ENCODE measurements at regions not wholly inside any gene's neighbourhood (a gene's known extent, or its start where the extent isn't known, plus 50 kb on each side); places are given as distances from the start of the nearest gene placed in this dataset.

DNA sequence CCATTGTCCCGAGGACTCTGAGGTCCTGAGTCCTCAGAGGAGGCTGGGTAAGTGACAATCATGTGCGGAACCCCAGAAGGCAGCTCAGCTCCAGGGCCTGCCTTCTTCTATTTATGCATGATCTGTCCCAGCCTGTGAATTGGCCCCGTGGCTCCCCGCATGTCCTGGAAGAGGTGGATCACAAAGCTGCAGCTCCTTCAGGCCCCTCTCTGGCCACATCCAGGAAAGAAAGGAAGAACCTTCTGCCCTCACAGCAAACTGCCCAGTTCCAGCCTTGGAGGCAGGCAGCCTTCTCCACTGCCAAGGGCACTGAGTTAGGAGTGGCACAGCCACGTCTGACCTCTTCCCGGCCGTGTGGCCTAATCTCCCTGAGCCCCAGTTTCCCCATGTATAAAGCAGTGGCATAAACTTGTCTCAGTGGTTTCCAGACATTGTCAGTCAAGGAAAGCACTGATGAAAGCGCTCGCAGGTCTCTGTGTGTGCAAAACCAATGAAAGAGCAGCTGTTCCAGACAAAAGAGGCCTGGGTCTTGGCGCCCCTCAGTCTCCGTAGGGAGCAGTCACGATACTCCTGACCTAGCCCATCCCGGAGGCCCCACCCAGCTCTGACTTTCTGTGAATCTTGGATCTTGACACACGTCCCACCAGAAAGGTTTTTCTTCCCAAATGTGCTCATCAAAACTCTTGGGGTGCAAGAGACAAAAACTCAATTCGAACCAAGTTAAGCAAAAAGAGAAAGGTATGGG, 497.3 kb downstream of the SHQ1 start:
- no peak for TF ChIP-seq EZH2phosphoT487 (conservative IDR thresholded peaks at IDR 0.05; ENCODE audit: low read length)
- TF ChIP-seq, protein P1, sequence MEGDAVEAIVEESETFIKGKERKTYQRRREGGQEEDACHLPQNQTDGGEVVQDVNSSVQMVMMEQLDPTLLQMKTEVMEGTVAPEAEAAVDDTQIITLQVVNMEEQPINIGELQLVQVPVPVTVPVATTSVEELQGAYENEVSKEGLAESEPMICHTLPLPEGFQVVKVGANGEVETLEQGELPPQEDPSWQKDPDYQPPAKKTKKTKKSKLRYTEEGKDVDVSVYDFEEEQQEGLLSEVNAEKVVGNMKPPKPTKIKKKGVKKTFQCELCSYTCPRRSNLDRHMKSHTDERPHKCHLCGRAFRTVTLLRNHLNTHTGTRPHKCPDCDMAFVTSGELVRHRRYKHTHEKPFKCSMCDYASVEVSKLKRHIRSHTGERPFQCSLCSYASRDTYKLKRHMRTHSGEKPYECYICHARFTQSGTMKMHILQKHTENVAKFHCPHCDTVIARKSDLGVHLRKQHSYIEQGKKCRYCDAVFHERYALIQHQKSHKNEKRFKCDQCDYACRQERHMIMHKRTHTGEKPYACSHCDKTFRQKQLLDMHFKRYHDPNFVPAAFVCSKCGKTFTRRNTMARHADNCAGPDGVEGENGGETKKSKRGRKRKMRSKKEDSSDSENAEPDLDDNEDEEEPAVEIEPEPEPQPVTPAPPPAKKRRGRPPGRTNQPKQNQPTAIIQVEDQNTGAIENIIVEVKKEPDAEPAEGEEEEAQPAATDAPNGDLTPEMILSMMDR (IDR thresholded peaks at IDR 0.05; ENCODE audit: insufficient read depth, low read length, poor library complexity, severe bottlenecking): no peak
- H3K36me3 ChIP-seq (ENCODE audit: low read length): no peaks in the 10 kb centered on the region
- no peak overlapping the region for H3K4me2 ChIP-seq (ENCODE audit: low read depth, low read length, poor library complexity, severe bottlenecking)
- H3K9me2 ChIP-seq (replicated peaks; ENCODE audit: insufficient read depth, low read length): no peaks in the 10 kb centered on the region
- no peak overlapping the region for H3K9ac ChIP-seq (ENCODE audit: low read length)
- H3K9me3 ChIP-seq (ENCODE audit: insufficient read depth, low read length): no peaks in the 10 kb centered on the region
- no peaks in the 10 kb centered on the region for H3F3A ChIP-seq (ENCODE audit: insufficient read depth)
- no peak overlapping the region for H3K27ac ChIP-seq (ENCODE audit: low read depth, low read length)
- no peak overlapping the region for H2AFZ ChIP-seq (ENCODE audit: low read depth, low read length, severe bottlenecking)
- no peaks in the 10 kb centered on the region for H3K79me2 ChIP-seq (ENCODE audit: insufficient read depth, low read length)
- no peaks in the 10 kb centered on the region for H4K20me1 ChIP-seq (ENCODE audit: low read depth, low read length)
- no peak overlapping the region for H3K4me3 ChIP-seq (ENCODE audit: insufficient read depth, low read length, poor library complexity, severe bottlenecking)
- H3K27me3 ChIP-seq (ENCODE audit: low read length): no peaks in the 10 kb centered on the region

DNA sequence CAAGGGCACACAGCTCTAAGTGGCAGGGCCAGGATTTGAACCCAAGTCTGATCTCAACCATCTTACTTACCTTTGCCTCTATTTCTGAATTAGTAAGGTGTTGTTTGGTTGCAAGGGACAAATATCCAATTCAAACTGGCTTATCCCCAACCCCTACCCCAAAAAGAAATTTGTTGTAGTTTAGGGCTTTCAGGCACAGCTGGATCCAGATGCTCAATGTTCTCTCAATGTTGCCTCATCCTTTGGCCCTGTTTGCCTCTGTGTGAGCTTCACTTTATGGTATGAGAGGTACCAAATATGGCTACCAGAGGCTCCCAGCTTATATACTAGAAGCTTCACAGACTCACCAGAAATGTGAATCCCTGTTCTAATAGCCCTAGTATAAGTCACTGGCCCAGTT, 499.9 kb downstream of the SHQ1 start:
- H3F3A ChIP-seq (ENCODE audit: insufficient read depth): no peaks in the 10 kb centered on the region
- H2AFZ ChIP-seq (ENCODE audit: low read depth, low read length, severe bottlenecking): no peak overlapping the region
- TF ChIP-seq EZH2phosphoT487 (conservative IDR thresholded peaks at IDR 0.05; ENCODE audit: low read length): no peak
- TF ChIP-seq, protein P1 (IDR thresholded peaks at IDR 0.05; ENCODE audit: insufficient read depth, low read length, poor library complexity, severe bottlenecking): no peak
- no peak overlapping the region for H3K9ac ChIP-seq (ENCODE audit: low read length)
- no peak overlapping the region for H3K4me2 ChIP-seq (ENCODE audit: low read depth, low read length, poor library complexity, severe bottlenecking)
- H3K9me3 ChIP-seq (ENCODE audit: insufficient read depth, low read length): no peaks in the 10 kb centered on the region
- H3K27ac ChIP-seq (ENCODE audit: low read depth, low read length): no peak overlapping the region
- H3K27me3 ChIP-seq (ENCODE audit: low read length): no peaks in the 10 kb centered on the region
- H3K79me2 ChIP-seq (ENCODE audit: insufficient read depth, low read length): no peaks in the 10 kb centered on the region
- H4K20me1 ChIP-seq (ENCODE audit: low read depth, low read length): no peaks in the 10 kb centered on the region
- H3K36me3 ChIP-seq (ENCODE audit: low read length): no peaks in the 10 kb centered on the region
- no peak overlapping the region for H3K4me3 ChIP-seq (ENCODE audit: insufficient read depth, low read length, poor library complexity, severe bottlenecking)
- no peaks in the 10 kb centered on the region for H3K9me2 ChIP-seq (replicated peaks; ENCODE audit: insufficient read depth, low read length)

DNA sequence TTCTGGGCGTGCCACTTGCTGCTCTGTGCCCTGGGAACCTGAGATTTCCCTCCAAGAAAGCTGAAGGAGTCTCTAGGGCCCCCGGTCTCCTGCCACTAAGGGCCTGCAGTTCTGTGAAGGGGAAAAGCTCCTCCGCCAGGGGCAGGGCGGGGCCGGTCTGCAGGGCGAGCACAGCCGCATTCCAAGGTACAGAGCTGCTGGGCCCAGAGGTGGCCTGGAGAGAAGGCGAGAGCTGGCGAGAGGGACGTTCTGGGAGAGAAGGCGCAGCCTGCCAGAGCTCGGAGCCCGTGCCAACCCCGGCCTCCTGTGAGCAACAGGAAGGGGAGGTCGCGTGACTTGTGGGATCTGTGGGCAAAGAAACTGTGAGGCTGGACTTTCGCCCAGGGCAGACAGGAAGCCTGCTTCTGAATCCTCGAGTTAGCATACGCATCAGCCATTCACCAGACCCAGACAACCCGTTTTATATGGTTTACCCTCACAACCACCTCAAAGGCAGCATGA, 500.4 kb downstream of the SHQ1 start:
- H4K20me1 ChIP-seq (ENCODE audit: low read depth, low read length): no peaks in the 10 kb centered on the region
- no peaks in the 10 kb centered on the region for H3K9me2 ChIP-seq (replicated peaks; ENCODE audit: insufficient read depth, low read length)
- no peaks in the 10 kb centered on the region for H3K27me3 ChIP-seq (ENCODE audit: low read length)
- no peak overlapping the region for H3K9ac ChIP-seq (ENCODE audit: low read length)
- H3K79me2 ChIP-seq (ENCODE audit: insufficient read depth, low read length): no peaks in the 10 kb centered on the region
- TF ChIP-seq EZH2phosphoT487 (conservative IDR thresholded peaks at IDR 0.05; ENCODE audit: low read length): no peak
- TF ChIP-seq, protein P1 (IDR thresholded peaks at IDR 0.05; ENCODE audit: insufficient read depth, low read length, poor library complexity, severe bottlenecking): no peak
- H3K4me2 ChIP-seq (ENCODE audit: low read depth, low read length, poor library complexity, severe bottlenecking): no peak overlapping the region
- no peaks in the 10 kb centered on the region for H3K9me3 ChIP-seq (ENCODE audit: insufficient read depth, low read length)
- H3K4me3 ChIP-seq (ENCODE audit: insufficient read depth, low read length, poor library complexity, severe bottlenecking): no peak overlapping the region
- no peak overlapping the region for H3K27ac ChIP-seq (ENCODE audit: low read depth, low read length)
- no peak overlapping the region for H2AFZ ChIP-seq (ENCODE audit: low read depth, low read length, severe bottlenecking)
- no peaks in the 10 kb centered on the region for H3K36me3 ChIP-seq (ENCODE audit: low read length)
- no peaks in the 10 kb centered on the region for H3F3A ChIP-seq (ENCODE audit: insufficient read depth)

All from SU-DHL-6 (cell line).